Hepatocyte (in vitro differentiated cells): ENCODE measurements at regions not wholly inside any gene's neighbourhood (a gene's known extent, or its start where the extent isn't known, plus 50 kb on each side); places are given as distances from the start of the nearest gene placed in this dataset.

Source experiments
- EZH2 ChIP-seq: fragments of 200-600 bp; sonication (generic); IDR thresholded peaks from 2 replicates; pipeline ENCODE4 v1.6.1; 2016; ENCODE audit warnings: antibody characterized with exemption, mild to moderate bottlenecking, borderline replicate concordance
- TF ChIP-seq, protein P1 (sequence below): fragments of 200-600 bp; sonication (generic); IDR thresholded peaks from 2 replicates; pipeline ENCODE4 v1.5.1; 2016; ENCODE audit warnings: antibody characterized with exemption, mild to moderate bottlenecking; ENCODE audit not compliant: poor library complexity

DNA sequence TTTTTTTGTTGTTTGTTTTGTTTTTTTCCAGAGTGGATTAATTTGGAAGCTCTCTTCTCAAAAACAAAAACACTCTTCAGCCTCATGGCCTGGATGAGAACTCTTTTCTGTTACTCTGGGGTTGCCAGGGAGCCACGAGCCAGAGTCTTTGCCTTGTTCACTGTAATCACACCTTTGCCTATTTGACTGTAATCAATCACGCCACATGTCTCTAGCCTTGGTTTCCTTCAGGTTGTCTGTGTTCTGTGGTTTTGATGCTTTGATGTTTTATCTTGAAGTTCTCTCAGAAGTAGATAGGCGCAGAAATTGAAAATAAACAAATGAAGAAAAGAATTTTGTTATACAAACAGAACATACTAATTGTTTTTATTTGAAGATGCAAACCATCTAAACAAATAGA is 62.3 kb upstream of the IGF1R start:
- TF ChIP-seq EZH2: no peak
- TF ChIP-seq, protein P1, sequence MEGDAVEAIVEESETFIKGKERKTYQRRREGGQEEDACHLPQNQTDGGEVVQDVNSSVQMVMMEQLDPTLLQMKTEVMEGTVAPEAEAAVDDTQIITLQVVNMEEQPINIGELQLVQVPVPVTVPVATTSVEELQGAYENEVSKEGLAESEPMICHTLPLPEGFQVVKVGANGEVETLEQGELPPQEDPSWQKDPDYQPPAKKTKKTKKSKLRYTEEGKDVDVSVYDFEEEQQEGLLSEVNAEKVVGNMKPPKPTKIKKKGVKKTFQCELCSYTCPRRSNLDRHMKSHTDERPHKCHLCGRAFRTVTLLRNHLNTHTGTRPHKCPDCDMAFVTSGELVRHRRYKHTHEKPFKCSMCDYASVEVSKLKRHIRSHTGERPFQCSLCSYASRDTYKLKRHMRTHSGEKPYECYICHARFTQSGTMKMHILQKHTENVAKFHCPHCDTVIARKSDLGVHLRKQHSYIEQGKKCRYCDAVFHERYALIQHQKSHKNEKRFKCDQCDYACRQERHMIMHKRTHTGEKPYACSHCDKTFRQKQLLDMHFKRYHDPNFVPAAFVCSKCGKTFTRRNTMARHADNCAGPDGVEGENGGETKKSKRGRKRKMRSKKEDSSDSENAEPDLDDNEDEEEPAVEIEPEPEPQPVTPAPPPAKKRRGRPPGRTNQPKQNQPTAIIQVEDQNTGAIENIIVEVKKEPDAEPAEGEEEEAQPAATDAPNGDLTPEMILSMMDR: no peak
